ENCODE measurements at regions not wholly inside any gene's neighbourhood (a gene's known extent, or its start where the extent isn't known, plus 50 kb on each side); places are given as distances from the start of the nearest gene placed in this dataset.

- TF ChIP-seq JUND (IDR thresholded peaks at IDR 0.05; ENCODE audit: low read length) (no peak), TBP (IDR thresholded peaks at IDR 0.05; ENCODE audit: low read depth, low read length) (no peak), ATF2 (IDR thresholded peaks at IDR 0.05; ENCODE audit: low read length) (no peak), POLR2A (IDR thresholded peaks at IDR 0.05; ENCODE audit: control extremely low read depth in 1 of 2, low read depth in 2 of 2, low read length in 2 of 2) (no peak), RFX5 (IDR thresholded peaks at IDR 0.05; ENCODE audit: borderline replicate concordance, low read depth, low read length) (no peak), CHD1 (IDR thresholded peaks at IDR 0.05; ENCODE audit: low read depth, low read length) (no peak), BCL11A (IDR thresholded peaks at IDR 0.05; ENCODE audit: low read depth in 2 of 2, low read length in 2 of 2) (no peak)
- TF ChIP-seq, protein P1, sequence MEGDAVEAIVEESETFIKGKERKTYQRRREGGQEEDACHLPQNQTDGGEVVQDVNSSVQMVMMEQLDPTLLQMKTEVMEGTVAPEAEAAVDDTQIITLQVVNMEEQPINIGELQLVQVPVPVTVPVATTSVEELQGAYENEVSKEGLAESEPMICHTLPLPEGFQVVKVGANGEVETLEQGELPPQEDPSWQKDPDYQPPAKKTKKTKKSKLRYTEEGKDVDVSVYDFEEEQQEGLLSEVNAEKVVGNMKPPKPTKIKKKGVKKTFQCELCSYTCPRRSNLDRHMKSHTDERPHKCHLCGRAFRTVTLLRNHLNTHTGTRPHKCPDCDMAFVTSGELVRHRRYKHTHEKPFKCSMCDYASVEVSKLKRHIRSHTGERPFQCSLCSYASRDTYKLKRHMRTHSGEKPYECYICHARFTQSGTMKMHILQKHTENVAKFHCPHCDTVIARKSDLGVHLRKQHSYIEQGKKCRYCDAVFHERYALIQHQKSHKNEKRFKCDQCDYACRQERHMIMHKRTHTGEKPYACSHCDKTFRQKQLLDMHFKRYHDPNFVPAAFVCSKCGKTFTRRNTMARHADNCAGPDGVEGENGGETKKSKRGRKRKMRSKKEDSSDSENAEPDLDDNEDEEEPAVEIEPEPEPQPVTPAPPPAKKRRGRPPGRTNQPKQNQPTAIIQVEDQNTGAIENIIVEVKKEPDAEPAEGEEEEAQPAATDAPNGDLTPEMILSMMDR (IDR thresholded peaks at IDR 0.05; ENCODE audit: control extremely low read depth in 1 of 3, insufficient read depth in 1 of 3, low read depth in 1 of 3, low read length in 3 of 3) = no peak
Observed at GRCh38 chr2:16204886-16205620, 264.7 kb downstream of the MYCN start.

Data from H1 (cell line).